Right lobe of liver (tissue), 6 donors: ENCODE measurements at regions not wholly inside any gene's neighbourhood (a gene's known extent, or its start where the extent isn't known, plus 50 kb on each side); places are given as distances from the start of the nearest gene placed in this dataset.

ENCODE experiments used
- ATAC-seq, 4 donors: fragments of 200-7000 bp; cut with Tn5 transposase; one replicate each; pipeline ENCODE4 v1.9.1; 2020; ENCODE audit warnings: mild to moderate bottlenecking in 4 of 4, moderate library complexity in 4 of 4
- DNase-seq, 3 donors: peaks; one replicate each; pipeline ENCODE4 v3.0.0-alpha.2; 2020
- H3K27ac ChIP-seq, 3 donors: fragments of 200-600 bp; one replicate each; pipeline ENCODE4 v1.8.0; 2022
- H3K27me3 ChIP-seq, 2 donors: fragments of 200-600 bp; one replicate each; pipeline ENCODE4 v1.8.0; 2022
- H3K36me3 ChIP-seq, 4 donors: fragments of 200-600 bp; sonication (generic) in 1 of 4; one replicate each; pipeline versions ENCODE4 v1.5.1 to v1.8.0; 2017 to 2022; ENCODE audit warnings: control low read depth in 1 of 4
- H3K4me1 ChIP-seq, 4 donors: fragments of 200-600 bp; sonication (generic) in 1 of 4; one replicate each; pipeline versions ENCODE4 v1.5.1 to v1.8.0; 2017 to 2022; ENCODE audit warnings: control low read depth in 1 of 4
- H3K4me3 ChIP-seq, 3 donors: fragments of 200-600 bp; one replicate each; pipeline ENCODE4 v1.8.0; 2022
- H3K9me3 ChIP-seq, 4 donors: fragments of 200-600 bp; sonication (generic) in 1 of 4; one replicate each; pipeline versions ENCODE4 v1.5.1 to v1.8.0; 2017 to 2022; ENCODE audit warnings: control low read depth in 1 of 4
- CTCF ChIP-seq, 4 donors: fragments of 200-600 bp in 3 of 4; fragments of 450-650 bp in 1 of 4; IDR thresholded peaks; one replicate each; pipeline versions ENCODE4 v1.5.1 to v1.8.0; 2016 to 2022; ENCODE audit warnings: antibody characterized with exemption in 4 of 4, mild to moderate bottlenecking in 2 of 4
- POLR2A ChIP-seq: fragments of 450-650 bp; IDR thresholded peaks from one replicate; pipeline ENCODE4 v1.6.1; 2017; ENCODE audit warnings: antibody characterized with exemption, mild to moderate bottlenecking
- WGBS: methylation state at CpG from one replicate; pipeline ENCODE4 v1.1.6; 2018; ENCODE audit warnings: low coverage, low lambda C conversion rate; ENCODE audit not compliant: insufficient coverage; ENCODE audit errors: missing lambda C conversion rate; 5-methylcytosine and 5-hydroxymethylcytosine counted together
- intact Hi-C, 2 donors: fragments of 100-400 bp; cut with DNase I; formaldehyde crosslinking; loops; one replicate each; pipeline versions ENCODE4 v1.11.2 to v1.14.1; 2022
- donor health status: DM: no; HTN: yes; CAD: no.
- donor health status: DM: no; HTN: no; CAD: no.
- donor health status: DM: no; HTN: no; CAD: no.
- donor health status: DM: no; HTN: yes; CAD: no.
- donor health status: DM: no; HTN: yes; CAD: no.

GRCh38 chr22:48580481-48580970 is 1247.1 kb downstream of the BRD1 start:
- H3K27ac ChIP-seq = no peak overlapping the region
- ATAC-seq = no peak
- DNase-seq = no peak
- no peaks in the 10 kb centered on the region for H3K36me3 ChIP-seq
- intact Hi-C loops = no loop called here
- no peaks in the 10 kb centered on the region for H3K4me1 ChIP-seq
- no peak overlapping the region for H3K4me3 ChIP-seq
- WGBS = 56% methylated on average over 4 of the region's 13 CpGs
- no peaks in the 10 kb centered on the region for H3K9me3 ChIP-seq
- H3K27me3 ChIP-seq = peaks cover 0 to 3% of the 10 kb centered on the region in 2 donors
- no peak for TF ChIP-seq POLR2A
- no peak for TF ChIP-seq CTCF (IDR thresholded peaks at IDR 0.05)

GRCh38 chr22:48579928-48580309 is 1247.8 kb downstream of the BRD1 start:
- ATAC-seq (no peak), DNase-seq (no peak)
- WGBS = 82% methylated on average over 12 of the region's 22 CpGs
- Histone ChIP-seq H3K27ac (no peak overlapping the region), H3K9me3 (no peaks in the 10 kb centered on the region), H3K4me1 (no peaks in the 10 kb centered on the region), H3K4me3 (no peak overlapping the region), H3K27me3 (peaks cover 0 to 4% of the 10 kb centered on the region in 2 donors), H3K36me3 (no peaks in the 10 kb centered on the region)
- intact Hi-C loops = loop anchor here in 1 of 2 donors (5.0 kb wide), 1 partner anchor 722 kb away; no protein-coding TSS in a partner anchor
- no peak for TF ChIP-seq CTCF (IDR thresholded peaks at IDR 0.05)
- no peak for TF ChIP-seq POLR2A

- ATAC-seq (no peak), DNase-seq (no peak)
- no peaks in the 10 kb centered on the region for H3K36me3 ChIP-seq
- peaks cover 0 to 10% of the 10 kb centered on the region in 2 donors for H3K27me3 ChIP-seq
- intact Hi-C loops = loop anchor here in 1 of 2 donors (5.0 kb wide), 1 partner anchor 723 kb away; no protein-coding TSS in a partner anchor
- H3K4me3 ChIP-seq = no peak overlapping the region
- WGBS = 56% methylated on average over 23 of the region's 30 CpGs
- H3K4me1 ChIP-seq = no peaks in the 10 kb centered on the region
- TF ChIP-seq POLR2A (no peak), CTCF (IDR thresholded peaks at IDR 0.05) (no peak)
- H3K27ac ChIP-seq = no peak overlapping the region
- H3K9me3 ChIP-seq = no peaks in the 10 kb centered on the region
These were observed 1248.4 kb downstream of the BRD1 start for GRCh38 chr22:48579043-48579927.

- TF ChIP-seq POLR2A (no peak), CTCF (IDR thresholded peaks at IDR 0.05) (no peak)
- 58% methylated on average over 10 of the region's 24 CpGs for WGBS
- no peak for ATAC-seq
- no peak overlapping the region for H3K27ac ChIP-seq
- no peaks in the 10 kb centered on the region for H3K9me3 ChIP-seq
- peaks cover 0 to 10% of the 10 kb centered on the region in 2 donors for H3K27me3 ChIP-seq
- no peaks in the 10 kb centered on the region for H3K4me1 ChIP-seq
- no peak for DNase-seq
- no peaks in the 10 kb centered on the region for H3K36me3 ChIP-seq
- H3K4me3 ChIP-seq = no peak overlapping the region
- intact Hi-C loops = loop anchor here in 1 of 2 donors (5.0 kb wide), 1 partner anchor 724 kb away; no protein-coding TSS in a partner anchor
These were observed 1249.3 kb downstream of the BRD1 start for GRCh38 chr22:48578138-48579042.
